B cell (primary cell): ENCODE measurements at regions not wholly inside any gene's neighbourhood (a gene's known extent, or its start where the extent isn't known, plus 50 kb on each side); places are given as distances from the start of the nearest gene placed in this dataset.

Experiments
- ATAC-seq: fragments of 200-7000 bp; cut with Tn5 transposase; one replicate; pipeline ENCODE4 v1.10.0; 2021; ENCODE audit warnings: low read depth, mild to moderate bottlenecking, moderate number of reproducible peaks, moderate library complexity
- CTCF ChIA-PET: fragments of 350-600 bp; sonication (Branson Sonifier 250); formaldehyde crosslinking; loops from one replicate; lab custom pipeline; 2021; ENCODE audit warnings: antibody characterized with exemption, inconsistent platforms; lab: Charles Lee
- POLR2A ChIA-PET: fragments of 350-600 bp; sonication (Branson Sonifier 250); formaldehyde crosslinking; loops from one replicate; lab custom pipeline; 2021; ENCODE audit warnings: antibody characterized with exemption; lab: Charles Lee
- DNase-seq: peaks from one replicate; pipeline ENCODE4 v3.0.0; 2013
- H2AFZ ChIP-seq: 2 replicates; pipeline ENCODE4 v1.6.1; 2012; ENCODE audit warnings: mild to moderate bottlenecking, low read depth, low read length; ENCODE audit not compliant: insufficient read depth, poor library complexity, severe bottlenecking
- H3K27ac ChIP-seq, 2 donors: 1 replicate in 1 of 2; 2 replicates in 1 of 2; pipeline ENCODE4 v1.5.1; 2012 to 2013; ENCODE audit warnings: low read length in 2 of 2, mild to moderate bottlenecking in 2 of 2, moderate library complexity in 1 of 2
- H3K27me3 ChIP-seq, 4 experiments: fragments of 200-600 bp in 1 of 4; sonication (generic) in 1 of 4; replicated peaks in 1 of 4; 1 replicate in 2 of 4; 2 replicates in 2 of 4; pipeline versions ENCODE4 v1.6.1 to v1.7.0; 2013 to 2016; ENCODE audit warnings: low read length in 3 of 4, mild to moderate bottlenecking in 2 of 4, mixed read lengths in 1 of 4, moderate library complexity in 1 of 4; ENCODE audit not compliant: insufficient read depth in 4 of 4, control insufficient read depth in 3 of 4; ENCODE audit errors: control extremely low read depth in 1 of 4
- H3K36me3 ChIP-seq, 2 experiments: replicated peaks in 1 of 2; 1 replicate in 1 of 2; 2 replicates in 1 of 2; pipeline versions ENCODE4 v1.6.1 to v1.7.1; 2013; ENCODE audit warnings: low read length in 1 of 2; ENCODE audit not compliant: insufficient read depth in 2 of 2, control insufficient read depth in 1 of 2; ENCODE audit errors: control extremely low read depth in 1 of 2, extremely low read depth in 1 of 2
- H3K4me1 ChIP-seq, 2 donors: fragments of 200-600 bp in 1 of 2; sonication (generic) in 1 of 2; 1 replicate in 1 of 2; 2 replicates in 1 of 2; pipeline versions ENCODE4 v1.5.1 to v1.6.1; 2013 to 2017; ENCODE audit warnings: low read length in 2 of 2; ENCODE audit not compliant: control insufficient read depth in 2 of 2, insufficient read depth in 2 of 2
- H3K4me2 ChIP-seq: replicated peaks from 2 replicates; pipeline ENCODE3; 2012; ENCODE audit warnings: mild to moderate bottlenecking, low read depth, low read length; ENCODE audit not compliant: poor library complexity, severe bottlenecking
- H3K4me3 ChIP-seq, 5 experiments: fragments of 200-600 bp in 1 of 5; sonication (generic) in 1 of 5; 1 replicate in 3 of 5; 2 replicates in 2 of 5; pipeline versions ENCODE4 v1.5.1 to v1.7.0; 2011 to 2016; ENCODE audit warnings: low read length in 4 of 5, mild to moderate bottlenecking in 4 of 5, low read depth in 2 of 5, control low read depth in 1 of 5, moderate library complexity in 1 of 5; ENCODE audit not compliant: insufficient read depth in 1 of 5; ENCODE audit errors: control extremely low read depth in 1 of 5, extremely low read depth in 1 of 5
- H3K79me2 ChIP-seq: fragments of 200-600 bp; sonication (generic); one replicate; pipeline ENCODE4 v1.6.0; 2016; ENCODE audit warnings: low read length; ENCODE audit not compliant: control insufficient read depth, insufficient read depth
- H3K9ac ChIP-seq: fragments of 200-600 bp; sonication (generic); 2 replicates; pipeline ENCODE4 v1.6.1; 2017; ENCODE audit warnings: mild to moderate bottlenecking, low read length, moderate library complexity
- H3K9me3 ChIP-seq, 3 donors: one replicate each; pipeline versions ENCODE4 v1.6.1 to v1.7.1; 2013; ENCODE audit warnings: low read length in 2 of 3; ENCODE audit not compliant: control insufficient read depth in 2 of 3, insufficient read depth in 1 of 3; ENCODE audit errors: control extremely low read depth in 1 of 3
- H4K20me1 ChIP-seq: 2 replicates; pipeline ENCODE4 v1.6.0; 2012; ENCODE audit warnings: mild to moderate bottlenecking, low read length; ENCODE audit not compliant: insufficient read depth, control insufficient read depth, poor library complexity, severe bottlenecking
- H3K27ac Mint-ChIP-seq: one replicate; pipeline ENCODE4 v1.8.0; 2021; ENCODE audit warnings: mixed read lengths
- H3K27me3 Mint-ChIP-seq: one replicate; pipeline ENCODE4 v1.8.0; 2021; ENCODE audit warnings: mixed read lengths
- H3K4me1 Mint-ChIP-seq: one replicate; pipeline ENCODE4 v1.8.0; 2021; ENCODE audit warnings: mixed read lengths
- H3K4me3 Mint-ChIP-seq: one replicate; pipeline ENCODE4 v1.8.0; 2021; ENCODE audit warnings: mixed read lengths
- H3K9me3 Mint-ChIP-seq: one replicate; pipeline ENCODE4 v1.8.0; 2022; ENCODE audit warnings: mixed read lengths; ENCODE audit not compliant: insufficient read depth
- EZH2 ChIP-seq: IDR thresholded peaks from 2 replicates; pipeline ENCODE4 v1.6.1; 2012; ENCODE audit warnings: borderline replicate concordance, low read depth, mild to moderate bottlenecking, moderate library complexity, low read length; ENCODE audit not compliant: insufficient read depth, poor library complexity, severe bottlenecking
- WGBS: methylation state at CpG from one replicate; pipeline ENCODE4 v1.1.5; 2013; ENCODE audit warnings: missing lambda C conversion rate; ENCODE audit not compliant: insufficient coverage; 5-methylcytosine and 5-hydroxymethylcytosine counted together
- intact Hi-C: fragments of 100-400 bp; cut with micrococcal nuclease; formaldehyde crosslinking; loops from one replicate; pipeline ENCODE4 v1.10.0; 2022
- TF ChIP-seq, protein P1 (sequence below): fragments of 200-600 bp; IDR thresholded peaks from one replicate; pipeline ENCODE4 v1.8.0; 2022; ENCODE audit warnings: antibody characterized with exemption, mild to moderate bottlenecking

DNA sequence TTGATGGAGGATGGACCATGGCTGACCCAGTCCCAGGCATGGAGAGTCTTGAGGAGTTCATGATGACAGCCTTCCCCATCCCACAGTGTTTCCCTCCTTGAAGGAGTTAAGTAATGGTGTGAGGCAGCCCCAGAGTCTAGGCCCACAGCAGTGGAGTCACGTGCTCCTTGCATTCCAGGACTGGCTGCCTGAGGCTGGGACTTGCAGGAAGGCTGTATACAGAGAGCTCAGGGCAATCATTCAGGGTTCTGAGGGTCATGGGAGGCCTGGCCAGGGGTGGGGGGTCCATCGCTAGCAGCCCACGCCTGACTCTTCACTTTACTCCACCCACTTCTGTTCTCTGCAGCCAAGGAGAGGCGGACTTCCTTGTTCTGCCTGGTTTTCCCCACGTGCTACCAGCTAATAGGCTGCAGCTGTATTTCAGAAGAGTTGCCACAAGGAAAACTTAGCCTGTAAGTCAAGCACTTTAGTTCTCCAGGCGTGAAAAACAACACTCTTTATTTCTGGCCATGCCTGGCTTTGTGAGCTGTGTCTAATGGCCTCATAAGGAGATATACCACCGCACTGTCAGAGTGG, 272.5 kb downstream of the DHX35 start:
- no peak overlapping the region for H3K27ac Mint-ChIP-seq
- Histone ChIP-seq H3K27me3 (peaks cover 0 to 3% (median 1%) of the 10 kb centered on the region in 4 experiments), H2AFZ (no peak overlapping the region), H4K20me1 (no peaks in the 10 kb centered on the region), H3K36me3 (no peaks in the 10 kb centered on the region), H3K27ac (no peak overlapping the region), H3K9ac (no peak overlapping the region), H3K4me1 (no peaks in the 10 kb centered on the region), H3K4me3 (no peak overlapping the region), H3K79me2 (no peaks in the 10 kb centered on the region), H3K4me2 (no peak overlapping the region), H3K9me3 (no peaks in the 10 kb centered on the region)
- WGBS, result 78% methylated on average over 4 of the region's 7 CpGs
- POLR2A ChIA-PET, result no interaction called here
- ATAC-seq, result no peak
- TF ChIP-seq, protein P1, sequence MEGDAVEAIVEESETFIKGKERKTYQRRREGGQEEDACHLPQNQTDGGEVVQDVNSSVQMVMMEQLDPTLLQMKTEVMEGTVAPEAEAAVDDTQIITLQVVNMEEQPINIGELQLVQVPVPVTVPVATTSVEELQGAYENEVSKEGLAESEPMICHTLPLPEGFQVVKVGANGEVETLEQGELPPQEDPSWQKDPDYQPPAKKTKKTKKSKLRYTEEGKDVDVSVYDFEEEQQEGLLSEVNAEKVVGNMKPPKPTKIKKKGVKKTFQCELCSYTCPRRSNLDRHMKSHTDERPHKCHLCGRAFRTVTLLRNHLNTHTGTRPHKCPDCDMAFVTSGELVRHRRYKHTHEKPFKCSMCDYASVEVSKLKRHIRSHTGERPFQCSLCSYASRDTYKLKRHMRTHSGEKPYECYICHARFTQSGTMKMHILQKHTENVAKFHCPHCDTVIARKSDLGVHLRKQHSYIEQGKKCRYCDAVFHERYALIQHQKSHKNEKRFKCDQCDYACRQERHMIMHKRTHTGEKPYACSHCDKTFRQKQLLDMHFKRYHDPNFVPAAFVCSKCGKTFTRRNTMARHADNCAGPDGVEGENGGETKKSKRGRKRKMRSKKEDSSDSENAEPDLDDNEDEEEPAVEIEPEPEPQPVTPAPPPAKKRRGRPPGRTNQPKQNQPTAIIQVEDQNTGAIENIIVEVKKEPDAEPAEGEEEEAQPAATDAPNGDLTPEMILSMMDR, result no peak
- TF ChIP-seq EZH2, result no peak
- CTCF ChIA-PET, result no interaction called here
- no peak overlapping the region for H3K4me3 Mint-ChIP-seq
- no peaks in the 10 kb centered on the region for H3K9me3 Mint-ChIP-seq
- intact Hi-C loops, result no loop called here
- no peaks in the 10 kb centered on the region for H3K4me1 Mint-ChIP-seq
- DNase-seq, result no peak
- peaks cover 14% of the 10 kb centered on the region for H3K27me3 Mint-ChIP-seq

DNA sequence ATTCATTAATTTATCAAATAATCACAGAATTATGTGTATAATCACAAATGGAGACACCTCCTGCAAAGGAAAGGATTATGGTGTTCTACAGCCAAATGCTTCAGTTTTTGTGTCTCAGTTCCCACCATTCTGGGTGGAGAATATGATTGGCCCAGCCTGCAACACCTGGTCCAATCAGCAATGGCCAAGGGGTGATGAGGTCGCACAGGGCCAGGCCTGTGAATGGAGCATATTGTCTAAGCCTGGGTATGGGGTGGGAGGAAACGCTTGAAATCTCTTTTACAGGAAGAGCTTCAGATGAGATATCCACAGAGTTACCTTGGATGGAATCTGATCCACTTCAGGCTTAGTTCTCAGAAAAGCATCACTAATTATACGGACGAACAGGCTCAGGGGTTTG, 271.6 kb downstream of the DHX35 start:
- TF ChIP-seq EZH2, result no peak
- TF ChIP-seq, protein P1, result no peak
- Histone ChIP-seq H3K9me3 (no peaks in the 10 kb centered on the region), H4K20me1 (no peaks in the 10 kb centered on the region), H3K27ac (no peak overlapping the region), H3K27me3 (peaks cover 0 to 3% (median 1%) of the 10 kb centered on the region in 4 experiments), H2AFZ (no peak overlapping the region), H3K4me1 (no peaks in the 10 kb centered on the region), H3K9ac (no peak overlapping the region), H3K36me3 (no peaks in the 10 kb centered on the region), H3K79me2 (no peaks in the 10 kb centered on the region), H3K4me3 (no peak overlapping the region), H3K4me2 (no peak overlapping the region)
- 100% methylated on average over 2 of the region's 4 CpGs for WGBS
- POLR2A ChIA-PET, result no interaction called here
- no peak for ATAC-seq
- intact Hi-C loops, result no loop called here
- H3K4me1 Mint-ChIP-seq, result no peaks in the 10 kb centered on the region
- no peaks in the 10 kb centered on the region for H3K9me3 Mint-ChIP-seq
- CTCF ChIA-PET, result no interaction called here
- H3K27me3 Mint-ChIP-seq, result peaks cover 14% of the 10 kb centered on the region
- H3K4me3 Mint-ChIP-seq, result no peak overlapping the region
- no peak overlapping the region for H3K27ac Mint-ChIP-seq
- DNase-seq, result no peak
